G401 (cell line): ENCODE measurements at regions not wholly inside any gene's neighbourhood (a gene's known extent, or its start where the extent isn't known, plus 50 kb on each side); places are given as distances from the start of the nearest gene placed in this dataset.
"Not testable (repeated sequence)": the region's sequence is repeated elsewhere in the genome, so short reads cannot be mapped to it uniquely, and the experiment has no call there.

ENCODE experiments used
- DNase-seq: peaks from one replicate; pipeline ENCODE4 v3.0.0-alpha.2; 2015; ENCODE audit warnings: low spot score
- in situ Hi-C: cut with HindIII; loops from 2 replicates; pipeline ENCODE4 v1.10.0; 2016; ENCODE audit warnings: low sequenced_read_pairs, mixed read lengths

- DNase-seq, in situ Hi-C loops: not testable (repeated sequence)
These were observed 81.5 kb downstream of the TRIM69 start for GRCh38 chr15:44817797-44818196.

GRCh38 chr15:44819331-44819987 lies 83.1 kb downstream of the TRIM69 start:
- in situ Hi-C loops = not testable (repeated sequence)
- DNase-seq = peak; percentile 88

GRCh38 chr15:44820535-44820934 lies 84.2 kb downstream of the TRIM69 start:
- DNase-seq, in situ Hi-C loops: not testable (repeated sequence)

GRCh38 chr15:44820967-44821366 lies 84.6 kb downstream of the TRIM69 start:
- DNase-seq = peak; percentile 31
- in situ Hi-C loops = not testable (repeated sequence)

GRCh38 chr15:44824277-44825145 lies 88.2 kb downstream of the TRIM69 start:
- in situ Hi-C loops, DNase-seq: not testable (repeated sequence)

- DNase-seq, in situ Hi-C loops: not testable (repeated sequence)
These were observed 90.3 kb downstream of the TRIM69 start for GRCh38 chr15:44826583-44826982.

- in situ Hi-C loops, DNase-seq: not testable (repeated sequence)
These were observed 92.0 kb downstream of the TRIM69 start for GRCh38 chr15:44828229-44828914.

GRCh38 chr15:44829150-44829549 lies 92.8 kb downstream of the TRIM69 start:
- DNase-seq, in situ Hi-C loops: not testable (repeated sequence)

GRCh38 chr15:44830692-44831408 lies 94.5 kb downstream of the TRIM69 start:
- in situ Hi-C loops, DNase-seq: not testable (repeated sequence)

GRCh38 chr15:44831409-44831741 lies 95.0 kb downstream of the TRIM69 start:
- DNase-seq, in situ Hi-C loops: not testable (repeated sequence)

GRCh38 chr15:44832133-44832532 lies 95.8 kb downstream of the TRIM69 start:
- DNase-seq, in situ Hi-C loops: not testable (repeated sequence)

- DNase-seq, in situ Hi-C loops: not testable (repeated sequence)
These were observed 96.8 kb downstream of the TRIM69 start for GRCh38 chr15:44833081-44833480.

GRCh38 chr15:44833761-44834160 lies 97.4 kb downstream of the TRIM69 start:
- DNase-seq, in situ Hi-C loops: not testable (repeated sequence)

- in situ Hi-C loops, DNase-seq: not testable (repeated sequence)
These were observed 98.8 kb downstream of the TRIM69 start for GRCh38 chr15:44835082-44835481.

GRCh38 chr15:44836094-44836493 lies 99.8 kb downstream of the TRIM69 start:
- no peak for DNase-seq
- in situ Hi-C loops = no loop called here

GRCh38 chr15:44838929-44839328 lies 102.6 kb downstream of the TRIM69 start:
- DNase-seq, in situ Hi-C loops: not testable (repeated sequence)

- in situ Hi-C loops, DNase-seq: not testable (repeated sequence)
These were observed 105.4 kb downstream of the TRIM69 start for GRCh38 chr15:44841762-44842161.

- in situ Hi-C loops = not testable (repeated sequence)
- peak; percentile 4 for DNase-seq
These were observed 106.6 kb downstream of the TRIM69 start for GRCh38 chr15:44842883-44843282.

GRCh38 chr15:44844936-44845335 lies 108.6 kb downstream of the TRIM69 start:
- DNase-seq, in situ Hi-C loops: not testable (repeated sequence)
